NCI-H128 (cell line): ENCODE measurements at regions not wholly inside any gene's neighbourhood (a gene's known extent, or its start where the extent isn't known, plus 50 kb on each side); places are given as distances from the start of the nearest gene placed in this dataset.

Experiments
- DNase-seq: peaks from one replicate; lab custom pipeline; 2025; ENCODE audit not compliant: unreplicated experiment; lab: John Stamatoyannopoulos, UW

- no peak for DNase-seq
Measured at GRCh38 chr7:25546306-25546705, 318.0 kb upstream of the NPVF start.

- DNase-seq, result no peak
Measured at GRCh38 chr7:25549271-25549921, 321.1 kb upstream of the NPVF start.

DNA sequence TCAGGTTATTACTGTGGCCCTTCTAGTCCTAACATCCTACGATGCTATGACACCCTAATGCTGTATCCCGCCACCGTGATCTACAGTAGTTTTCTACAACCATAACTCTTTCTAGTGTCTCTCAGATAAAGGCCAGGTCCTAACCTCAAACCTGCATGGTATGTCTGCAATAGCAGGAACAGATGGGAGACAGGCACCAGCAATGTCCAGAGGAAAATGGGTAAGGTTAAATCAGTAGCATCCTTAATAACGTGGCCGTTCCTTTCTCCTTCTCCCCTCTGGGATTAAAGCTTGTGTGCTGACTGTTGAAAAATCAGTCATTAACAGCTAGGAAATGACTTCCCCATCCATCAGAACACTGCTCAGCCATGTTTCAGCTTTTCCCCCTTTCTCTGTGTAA, 321.9 kb upstream of the NPVF start:
- DNase-seq, result no peak

GRCh38 chr7:25552998-25553397, 324.7 kb upstream of the NPVF start:
- DNase-seq, result no peak

GRCh38 chr7:25553580-25554291, 325.4 kb upstream of the NPVF start:
- no peak for DNase-seq

DNA sequence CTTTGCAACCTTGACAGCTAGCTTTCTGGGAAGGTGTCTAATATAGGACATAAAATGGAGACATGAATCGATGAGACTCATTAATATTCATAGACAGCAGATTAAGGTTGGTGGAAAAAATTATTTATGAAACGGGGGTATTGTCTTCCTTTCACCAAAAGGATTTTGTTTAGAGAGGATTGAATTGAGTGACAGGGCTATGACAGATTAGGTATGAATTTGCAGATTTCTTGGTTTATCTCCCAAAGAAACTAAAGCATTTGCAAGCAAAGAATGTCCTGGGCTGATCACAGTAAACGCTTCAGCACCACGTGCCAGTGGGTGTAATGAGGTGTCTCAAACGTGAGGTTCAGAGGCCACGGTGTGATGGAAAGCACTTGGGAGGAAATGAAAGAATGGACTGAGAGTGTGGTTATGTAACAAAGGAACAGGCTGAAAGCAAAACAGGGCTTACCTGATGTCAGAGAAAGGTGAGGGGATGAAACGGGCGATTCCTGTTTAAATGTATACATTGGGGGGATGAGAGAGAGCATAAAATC, 329.2 kb upstream of the NPVF start:
- DNase-seq, result no peak

- no peak for DNase-seq
Measured at GRCh38 chr7:25557930-25558329, 329.6 kb upstream of the NPVF start.

- no peak for DNase-seq
Measured at GRCh38 chr7:25558605-25559004, 330.3 kb upstream of the NPVF start.

- no peak for DNase-seq
Measured at GRCh38 chr7:25559581-25560367, 331.5 kb upstream of the NPVF start.

DNA sequence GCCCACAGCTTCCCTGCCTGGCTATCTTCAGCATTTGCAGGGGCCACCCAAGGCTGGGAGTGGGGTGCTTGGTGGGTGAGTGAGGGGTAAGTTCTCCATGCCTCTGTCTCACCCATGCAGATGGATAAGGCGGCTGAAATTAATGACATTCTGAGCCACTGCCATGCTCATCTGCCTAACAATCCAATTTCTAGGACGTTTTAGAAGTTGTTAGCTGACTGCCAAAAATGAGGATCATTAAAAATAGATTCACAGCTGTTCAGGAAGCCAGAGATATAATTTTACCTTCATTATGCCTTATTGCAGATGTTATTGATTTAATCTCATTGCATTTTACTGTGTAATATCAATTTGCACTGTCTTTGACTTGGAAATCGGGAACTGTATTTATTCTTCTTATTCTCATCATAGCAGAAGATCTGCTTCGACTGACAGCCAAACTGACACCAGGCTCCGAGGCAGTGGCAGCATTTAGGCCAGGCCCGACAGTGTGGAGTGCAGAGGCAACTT, 334.4 kb upstream of the NPVF start:
- DNase-seq, result no peak

DNA sequence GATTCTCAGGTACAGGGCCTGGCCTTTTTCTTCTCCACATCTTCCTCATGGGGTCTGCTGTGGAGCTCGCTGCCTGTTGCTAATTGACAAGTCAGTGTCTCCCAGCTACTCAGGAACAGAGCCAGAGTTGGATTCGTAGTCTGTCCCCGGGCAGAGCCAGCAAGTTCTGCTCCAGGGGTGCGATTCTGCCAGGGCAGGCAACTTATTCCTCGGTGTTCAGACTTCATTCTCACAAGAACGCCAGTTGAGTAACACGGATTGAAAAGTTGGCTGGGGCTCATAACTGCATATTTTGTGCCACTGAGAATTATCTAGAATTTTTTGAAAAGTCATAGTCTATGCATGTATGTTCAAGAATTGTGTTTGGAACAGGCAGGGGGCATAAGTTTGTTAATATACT, 336.7 kb upstream of the NPVF start:
- DNase-seq, result no peak

DNA sequence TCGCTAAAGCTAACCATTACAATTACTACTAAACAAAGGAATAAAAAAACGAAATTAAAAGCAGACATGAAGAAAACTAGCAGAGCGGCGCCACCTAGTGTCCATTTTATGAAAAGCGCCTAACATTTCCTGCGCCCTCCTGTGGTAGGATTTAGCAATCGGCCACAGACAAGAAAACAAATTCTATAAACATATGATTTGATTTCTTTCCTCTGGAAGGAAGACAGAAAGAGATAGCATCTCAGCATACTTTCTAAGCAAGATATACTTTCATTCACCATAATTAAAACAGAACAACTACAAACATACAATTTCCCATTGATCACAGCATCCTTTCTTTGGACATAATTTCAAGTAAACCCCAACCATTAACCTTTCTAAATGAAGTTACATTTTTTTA, 337.7 kb upstream of the NPVF start:
- peak; percentile 44 for DNase-seq

- DNase-seq, result no peak
Measured at GRCh38 chr7:25567430-25567829, 339.1 kb upstream of the NPVF start.

DNA sequence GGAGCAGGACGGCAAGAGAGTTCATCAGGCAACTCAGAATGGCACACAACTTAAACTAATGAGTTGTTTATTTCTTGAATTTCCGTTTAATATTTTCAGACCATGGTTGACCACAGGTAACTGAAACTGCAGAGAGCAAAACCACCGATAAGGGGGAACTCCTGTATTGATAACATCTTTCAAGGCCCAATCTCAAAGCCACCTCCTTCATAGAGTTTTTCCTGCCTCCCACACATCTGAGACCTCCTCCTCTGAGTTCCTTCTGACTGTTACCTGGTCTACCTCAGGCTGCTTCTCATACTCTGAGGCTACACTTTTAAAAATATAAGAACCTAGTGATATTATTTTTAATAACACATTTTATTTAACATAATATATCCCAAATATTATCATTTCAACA, 341.5 kb upstream of the NPVF start:
- no peak for DNase-seq

GRCh38 chr7:25572423-25572822, 344.1 kb upstream of the NPVF start:
- DNase-seq, result no peak

DNA sequence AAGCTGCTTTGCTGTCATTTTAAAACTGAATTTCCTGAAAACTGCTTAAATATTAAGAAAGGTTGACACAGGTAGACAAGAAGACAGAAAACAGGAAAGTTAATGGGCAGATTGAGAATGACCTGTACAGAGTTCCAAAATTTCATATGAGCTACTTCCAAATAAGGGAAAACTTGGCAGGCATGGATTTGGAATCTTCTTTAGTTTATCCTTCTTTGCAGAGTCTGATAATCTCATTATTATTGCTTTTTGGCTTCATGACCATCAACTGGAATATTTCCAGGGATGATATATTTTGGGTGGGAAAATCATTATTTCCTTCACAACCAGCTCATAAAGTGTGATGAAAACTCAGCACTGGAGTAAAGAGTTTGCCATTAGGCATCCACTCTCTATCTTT, 346.5 kb upstream of the NPVF start:
- DNase-seq, result no peak

DNA sequence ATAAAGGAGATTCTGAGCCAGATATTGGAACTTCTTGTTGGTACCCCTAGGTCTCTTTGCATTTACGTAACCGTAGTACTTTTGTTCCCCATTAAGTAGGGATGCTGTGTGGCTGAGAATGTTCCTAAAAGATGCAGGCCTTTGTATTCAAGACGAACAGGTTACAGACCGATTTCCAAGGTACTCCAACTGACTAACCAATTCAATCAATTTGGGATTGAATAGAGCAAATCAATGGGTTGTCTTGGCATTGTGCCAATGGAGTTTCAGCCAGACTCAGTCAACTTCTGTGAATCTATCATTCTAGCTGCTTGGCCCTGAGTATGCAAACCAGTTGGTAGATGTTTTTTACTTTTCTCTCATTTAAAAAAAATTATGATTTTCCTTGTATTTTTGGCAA, 347.3 kb upstream of the NPVF start:
- no peak for DNase-seq

GRCh38 chr7:25578991-25579777, 350.9 kb upstream of the NPVF start:
- DNase-seq, result no peak

- DNase-seq, result no peak
Measured at GRCh38 chr7:25579778-25580075, 351.4 kb upstream of the NPVF start.

GRCh38 chr7:25580141-25580540, 351.9 kb upstream of the NPVF start:
- no peak for DNase-seq

DNA sequence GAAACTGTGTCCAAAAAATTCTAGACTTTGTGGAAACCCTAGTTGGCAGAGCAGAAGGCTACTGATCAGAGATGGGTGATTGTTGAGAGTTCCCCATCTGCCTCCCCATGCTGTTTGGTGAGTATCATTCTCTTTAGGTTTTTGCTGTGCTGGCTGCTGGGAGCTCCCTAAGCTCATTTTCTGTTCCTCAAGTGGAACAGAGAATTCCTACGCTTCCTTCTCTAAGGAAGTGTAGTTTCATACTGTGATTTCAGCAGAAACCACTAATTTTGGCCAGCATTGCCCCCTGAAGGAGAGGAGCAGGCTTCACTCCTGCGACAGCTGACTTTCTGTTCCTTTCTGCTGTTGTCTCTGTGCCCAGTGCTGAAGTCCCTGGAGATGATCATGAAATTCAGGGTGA, 355.3 kb upstream of the NPVF start:
- DNase-seq, result no peak
